ENCODE measurements at regions not wholly inside any gene's neighbourhood (a gene's known extent, or its start where the extent isn't known, plus 50 kb on each side); places are given as distances from the start of the nearest gene placed in this dataset.

DNA sequence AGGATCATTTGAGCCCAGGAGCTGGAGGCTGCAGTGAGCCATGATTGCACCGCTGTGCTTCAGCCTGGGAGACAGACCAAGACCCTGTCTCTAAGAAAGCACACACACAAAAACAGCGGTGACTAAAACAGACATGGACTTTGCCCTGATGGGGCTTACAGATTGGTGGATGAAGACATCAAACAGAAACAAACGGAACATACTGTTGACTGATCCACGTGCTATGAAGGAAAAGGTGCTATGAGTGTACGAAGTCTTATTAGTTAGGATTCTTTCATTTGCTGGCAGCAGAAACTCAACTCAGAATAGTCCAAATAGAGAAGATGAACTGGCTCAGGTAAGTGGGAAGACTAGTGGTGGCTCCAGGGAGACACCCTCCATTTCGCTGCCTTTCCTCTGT is 309.8 kb upstream of the N4BP1 start:
- H3K27ac Mint-ChIP-seq = no peak overlapping the region
- no peaks in the 10 kb centered on the region for H3K9me3 Mint-ChIP-seq
- H3K27me3 Mint-ChIP-seq = peaks cover 8% of the 10 kb centered on the region
- TF ChIP-seq, protein P1, sequence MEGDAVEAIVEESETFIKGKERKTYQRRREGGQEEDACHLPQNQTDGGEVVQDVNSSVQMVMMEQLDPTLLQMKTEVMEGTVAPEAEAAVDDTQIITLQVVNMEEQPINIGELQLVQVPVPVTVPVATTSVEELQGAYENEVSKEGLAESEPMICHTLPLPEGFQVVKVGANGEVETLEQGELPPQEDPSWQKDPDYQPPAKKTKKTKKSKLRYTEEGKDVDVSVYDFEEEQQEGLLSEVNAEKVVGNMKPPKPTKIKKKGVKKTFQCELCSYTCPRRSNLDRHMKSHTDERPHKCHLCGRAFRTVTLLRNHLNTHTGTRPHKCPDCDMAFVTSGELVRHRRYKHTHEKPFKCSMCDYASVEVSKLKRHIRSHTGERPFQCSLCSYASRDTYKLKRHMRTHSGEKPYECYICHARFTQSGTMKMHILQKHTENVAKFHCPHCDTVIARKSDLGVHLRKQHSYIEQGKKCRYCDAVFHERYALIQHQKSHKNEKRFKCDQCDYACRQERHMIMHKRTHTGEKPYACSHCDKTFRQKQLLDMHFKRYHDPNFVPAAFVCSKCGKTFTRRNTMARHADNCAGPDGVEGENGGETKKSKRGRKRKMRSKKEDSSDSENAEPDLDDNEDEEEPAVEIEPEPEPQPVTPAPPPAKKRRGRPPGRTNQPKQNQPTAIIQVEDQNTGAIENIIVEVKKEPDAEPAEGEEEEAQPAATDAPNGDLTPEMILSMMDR (conservative IDR thresholded peaks at IDR 0.05) = no peak
- no peak overlapping the region for H3K4me3 Mint-ChIP-seq
- no peak for DNase-seq (ENCODE audit: extremely low spot score, unreplicated experiment)
- H3K4me1 Mint-ChIP-seq (ENCODE audit: unreplicated experiment) = no peaks in the 10 kb centered on the region
- H3K36me3 Mint-ChIP-seq = no peaks in the 10 kb centered on the region

DNA sequence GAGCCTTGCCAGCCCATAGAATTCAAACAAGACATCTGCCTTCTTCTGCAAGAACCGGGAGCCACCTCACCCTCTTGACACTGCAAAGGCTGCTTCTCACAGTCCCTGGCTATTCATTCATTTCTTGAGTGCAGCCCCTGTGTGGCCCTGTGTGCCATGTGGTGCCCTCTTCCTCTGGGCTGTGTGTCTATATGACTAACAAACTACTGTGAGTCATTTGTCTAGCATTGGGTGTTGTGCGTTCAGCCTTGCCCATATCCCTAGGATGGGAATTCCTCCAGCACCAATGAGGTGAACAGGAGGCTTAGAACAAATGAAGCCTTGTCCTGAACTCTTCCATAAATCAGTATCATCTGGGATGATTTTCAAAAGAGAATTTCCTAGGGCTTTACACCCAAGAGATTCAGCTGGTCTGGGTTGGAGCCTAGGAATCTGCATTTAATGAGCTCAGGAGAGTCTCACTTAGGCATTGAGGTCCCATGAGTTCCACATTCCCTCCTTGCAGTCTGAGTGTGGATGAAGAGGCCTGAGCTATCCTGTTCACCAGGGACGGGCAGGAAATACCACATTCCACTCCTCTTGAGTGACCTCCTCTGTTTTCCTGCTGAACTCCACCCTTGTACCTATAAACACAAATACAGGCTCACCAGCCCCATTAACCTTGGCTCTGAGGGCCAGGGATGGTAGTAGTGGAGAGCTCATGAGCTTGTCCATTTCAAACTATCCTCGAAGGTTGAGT is 308.7 kb upstream of the N4BP1 start:
- TF ChIP-seq, protein P1 (conservative IDR thresholded peaks at IDR 0.05) = no peak
- Mint-ChIP-seq H3K27ac (no peak overlapping the region), H3K4me1 (ENCODE audit: unreplicated experiment) (no peaks in the 10 kb centered on the region), H3K36me3 (no peaks in the 10 kb centered on the region), H3K4me3 (no peak overlapping the region), H3K9me3 (no peaks in the 10 kb centered on the region), H3K27me3 (peaks cover 8% of the 10 kb centered on the region)
- DNase-seq (ENCODE audit: extremely low spot score, unreplicated experiment) = no peak

DNA sequence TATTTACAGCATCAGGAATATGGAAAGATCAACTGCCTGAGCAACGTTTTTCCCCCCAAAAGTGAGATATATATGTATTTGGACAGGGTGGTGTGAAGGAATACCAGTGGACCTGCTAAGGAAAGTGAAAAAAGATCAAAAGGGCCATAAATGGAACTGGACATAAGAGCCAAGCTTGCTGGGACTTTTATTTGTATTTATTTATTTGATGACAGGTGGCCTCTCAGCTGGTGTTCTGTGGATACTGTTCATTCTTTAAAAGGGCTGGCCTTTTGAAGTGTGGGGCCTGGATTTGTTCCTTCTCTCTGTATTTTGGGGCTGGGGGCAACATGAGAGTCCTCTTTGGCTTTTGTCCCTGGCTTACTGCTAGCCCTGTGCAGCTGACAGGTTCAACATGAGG is 306.6 kb upstream of the N4BP1 start:
- H3K36me3 Mint-ChIP-seq = no peaks in the 10 kb centered on the region
- no peaks in the 10 kb centered on the region for H3K9me3 Mint-ChIP-seq
- H3K27me3 Mint-ChIP-seq = peaks cover 11% of the 10 kb centered on the region
- TF ChIP-seq, protein P1 (conservative IDR thresholded peaks at IDR 0.05) = no peak
- no peak overlapping the region for H3K27ac Mint-ChIP-seq
- no peaks in the 10 kb centered on the region for H3K4me1 Mint-ChIP-seq (ENCODE audit: unreplicated experiment)
- DNase-seq (ENCODE audit: extremely low spot score, unreplicated experiment) = no peak
- H3K4me3 Mint-ChIP-seq = no peak overlapping the region

DNA sequence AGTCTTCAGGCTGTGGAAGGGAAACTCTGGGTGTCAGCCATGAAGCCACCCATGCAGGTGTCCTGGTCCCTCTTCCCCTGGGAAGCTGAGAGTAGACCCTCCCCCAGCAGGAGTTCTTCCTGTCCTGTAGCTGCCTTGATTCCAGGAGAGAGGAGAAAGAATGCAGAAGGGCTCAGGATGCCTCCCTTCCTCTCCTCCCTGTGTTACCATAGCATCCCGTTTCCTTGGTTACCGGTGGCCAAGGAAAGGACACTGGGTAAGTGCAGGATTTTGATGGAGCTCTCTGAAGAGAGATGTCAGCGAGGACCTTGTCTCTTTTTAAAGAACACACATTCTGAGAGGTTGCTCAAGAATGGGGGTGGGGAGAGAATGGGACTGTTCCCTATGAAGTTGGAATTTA is 304.1 kb upstream of the N4BP1 start:
- no peak for DNase-seq (ENCODE audit: extremely low spot score, unreplicated experiment)
- Mint-ChIP-seq H3K27ac (no peak overlapping the region), H3K36me3 (no peaks in the 10 kb centered on the region), H3K9me3 (no peaks in the 10 kb centered on the region), H3K27me3 (peaks cover 15% of the 10 kb centered on the region), H3K4me3 (no peak overlapping the region), H3K4me1 (ENCODE audit: unreplicated experiment) (no peaks in the 10 kb centered on the region)
- TF ChIP-seq, protein P1 (conservative IDR thresholded peaks at IDR 0.05) = no peak

DNA sequence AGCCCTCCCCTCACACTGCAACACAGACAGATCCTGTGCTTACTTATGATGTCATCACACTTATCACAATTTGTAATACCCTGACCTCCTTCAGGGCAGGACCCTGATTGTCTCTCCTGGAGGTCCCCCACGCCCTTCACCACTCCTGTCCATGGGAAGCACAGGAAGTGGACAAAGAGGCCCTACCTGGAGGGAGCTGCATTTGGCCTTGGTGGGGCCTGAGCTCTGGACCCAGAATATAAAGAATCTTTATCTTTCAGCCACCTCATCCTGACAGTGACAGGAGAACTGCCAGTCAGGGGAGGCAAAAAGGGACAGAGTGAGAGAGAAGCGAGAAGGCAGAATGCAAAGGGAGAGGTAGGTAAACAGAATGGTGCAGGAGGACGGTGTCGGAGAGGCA is 303.4 kb upstream of the N4BP1 start:
- Mint-ChIP-seq H3K27me3 (peaks cover 15% of the 10 kb centered on the region), H3K27ac (no peak overlapping the region), H3K4me3 (no peak overlapping the region), H3K36me3 (no peaks in the 10 kb centered on the region), H3K4me1 (ENCODE audit: unreplicated experiment) (no peaks in the 10 kb centered on the region), H3K9me3 (no peaks in the 10 kb centered on the region)
- DNase-seq (ENCODE audit: extremely low spot score, unreplicated experiment) = no peak
- TF ChIP-seq, protein P1 (conservative IDR thresholded peaks at IDR 0.05) = no peak

Measured in type B pancreatic cell (in vitro differentiated cells).